SK-N-SH (cell line): ENCODE measurements at regions not wholly inside any gene's neighbourhood (a gene's known extent, or its start where the extent isn't known, plus 50 kb on each side); places are given as distances from the start of the nearest gene placed in this dataset.

ENCODE experiments used
- CTCF ChIA-PET: fragments of 300-600, 350-600 bp; formaldehyde crosslinking; extraction: SDS; loops from one replicate; lab custom pipeline; 2021; lab: Yijun Ruan, JAX
- POLR2A ChIA-PET: fragments of 350-600 bp; sonication (Branson Sonifier 250); formaldehyde crosslinking; extraction: SDS; loops from one replicate; lab custom pipeline; 2020; ENCODE audit warnings: antibody characterized with exemption, inconsistent platforms; lab: Yijun Ruan, JAX
- DNase-seq: peaks from one replicate; pipeline ENCODE4 v3.0.0; 2012
- H2AFZ ChIP-seq: fragments of 200-600 bp; sonication (generic); 2 replicates; pipeline ENCODE4 v1.8.1; 2016; ENCODE audit warnings: antibody characterized with exemption, mild to moderate bottlenecking, low read depth
- H3F3A ChIP-seq: fragments of 200-600 bp; sonication (generic); replicated peaks from 2 replicates; pipeline ENCODE3; 2016; ENCODE audit warnings: antibody characterized with exemption, mild to moderate bottlenecking; ENCODE audit not compliant: insufficient read depth
- H3K27ac ChIP-seq, 2 experiments: fragments of 200-500 bp in 1 of 2; fragments of 200-600 bp in 1 of 2; sonication (Bioruptor generic) in 1 of 2; sonication (generic), shearing (Covaris generic) in 1 of 2; 2 replicates each; pipeline versions ENCODE4 v1.5.1 to v1.6.1; 2014 to 2016; ENCODE audit warnings: low read depth in 2 of 2, inconsistent platforms in 1 of 2, low read length in 1 of 2, mild to moderate bottlenecking in 1 of 2, mixed read lengths in 1 of 2
- H3K27me3 ChIP-seq: fragments of 200-600 bp; sonication (generic), shearing (Covaris generic); 2 replicates; pipeline ENCODE4 v1.6.1; 2016; ENCODE audit warnings: mixed run types; ENCODE audit not compliant: insufficient read depth
- H3K36me3 ChIP-seq, 2 experiments: fragments of 200-500 bp in 1 of 2; fragments of 200-600 bp in 1 of 2; sonication (Bioruptor generic) in 1 of 2; sonication (generic) in 1 of 2; replicated peaks in 1 of 2; 2 replicates each; pipeline versions ENCODE3 to v1.5.1; 2014 to 2016; ENCODE audit warnings: low read length in 1 of 2, mild to moderate bottlenecking in 1 of 2; ENCODE audit not compliant: insufficient read depth in 2 of 2, control insufficient read depth in 1 of 2
- H3K4me1 ChIP-seq, 2 experiments: fragments of 200-500 bp in 1 of 2; fragments of 200-600 bp in 1 of 2; sonication (Bioruptor generic) in 1 of 2; sonication (generic), shearing (Covaris generic) in 1 of 2; 2 replicates each; pipeline versions ENCODE4 v1.5.1 to v1.6.1; 2014 to 2016; ENCODE audit warnings: low read depth in 1 of 2, low read length in 1 of 2, mixed run types in 1 of 2; ENCODE audit not compliant: insufficient read depth in 2 of 2, control insufficient read depth in 1 of 2
- H3K4me2 ChIP-seq: fragments of 200-600 bp; sonication (generic), shearing (Covaris generic); 2 replicates; pipeline ENCODE4 v1.6.1; 2017; ENCODE audit warnings: mixed run types
- H3K4me3 ChIP-seq, 2 experiments: fragments of 200-500 bp in 1 of 2; fragments of 200-600 bp in 1 of 2; sonication (Bioruptor generic) in 1 of 2; sonication (generic), shearing (Covaris generic) in 1 of 2; 2 replicates each; pipeline versions ENCODE4 v1.5.1 to v1.8.1; 2014 to 2016; ENCODE audit warnings: low read depth in 2 of 2, inconsistent platforms in 1 of 2, low read length in 1 of 2, mild to moderate bottlenecking in 1 of 2, mixed read lengths in 1 of 2, moderate library complexity in 1 of 2
- H3K79me2 ChIP-seq: fragments of 200-600 bp; sonication (generic); 2 replicates; pipeline ENCODE4 v1.8.1; 2017; ENCODE audit warnings: mild to moderate bottlenecking; ENCODE audit not compliant: insufficient read depth
- H3K9ac ChIP-seq: fragments of 200-600 bp; sonication (generic); 2 replicates; pipeline ENCODE4 v1.6.1; 2017; ENCODE audit warnings: mixed run types
- H3K9me2 ChIP-seq: fragments of 200-600 bp; sonication (generic); 2 replicates; pipeline ENCODE4 v1.6.1; 2017; ENCODE audit warnings: mixed run types
- H3K9me3 ChIP-seq: fragments of 200-600 bp; sonication (generic); 2 replicates; pipeline ENCODE4 v1.6.1; 2017; ENCODE audit warnings: mixed run types, mild to moderate bottlenecking, moderate library complexity
- H4K20me1 ChIP-seq: fragments of 200-600 bp; sonication (generic); 2 replicates; pipeline ENCODE4 v1.6.1; 2017; ENCODE audit warnings: mild to moderate bottlenecking, mixed run types; ENCODE audit not compliant: insufficient read depth
- FOXJ3 ChIP-seq: sonication (generic); formaldehyde crosslinking; IDR thresholded peaks from 2 replicates; pipeline ENCODE4 v1.5.1; 2020; ENCODE audit warnings: mild to moderate bottlenecking, missing genetic modification reagents
- GATA2 ChIP-seq: sonication (generic); formaldehyde crosslinking; IDR thresholded peaks from 2 replicates; pipeline ENCODE4 v1.5.0; 2020; ENCODE audit warnings: mild to moderate bottlenecking, missing genetic modification reagents
- NRF1 ChIP-seq: IDR thresholded peaks from 2 replicates; pipeline ENCODE4 v1.6.1; 2012; ENCODE audit warnings: low read depth, mild to moderate bottlenecking, low read length
- RAD21 ChIP-seq: IDR thresholded peaks from 2 replicates; pipeline ENCODE4 v1.6.1; 2012; ENCODE audit warnings: mild to moderate bottlenecking, low read length
- SMC3 ChIP-seq: IDR thresholded peaks from 2 replicates; pipeline ENCODE4 v1.6.1; 2012; ENCODE audit warnings: low read depth, low read length, improper control_type of control experiment
- TAF1 ChIP-seq: IDR thresholded peaks from 2 replicates; pipeline ENCODE4 v1.6.1; 2012; ENCODE audit warnings: low read depth, mild to moderate bottlenecking, low read length, moderate library complexity, borderline replicate concordance
- WGBS: methylation state at CpG from one replicate; pipeline ENCODE4 v1.1.6; 2017; ENCODE audit warnings: low lambda C conversion rate; 5-methylcytosine and 5-hydroxymethylcytosine counted together
- TF ChIP-seq, protein P1 (sequence below): IDR thresholded peaks from 2 replicates; pipeline ENCODE4 v1.4.0; 2012; ENCODE audit warnings: low read depth, borderline replicate concordance
- TF ChIP-seq, protein P2 (sequence below): fragments of 200-600 bp; sonication (generic); IDR thresholded peaks from 2 replicates; pipeline ENCODE4 v1.6.1; 2017; ENCODE audit warnings: antibody characterized with exemption, mild to moderate bottlenecking, moderate library complexity

DNA sequence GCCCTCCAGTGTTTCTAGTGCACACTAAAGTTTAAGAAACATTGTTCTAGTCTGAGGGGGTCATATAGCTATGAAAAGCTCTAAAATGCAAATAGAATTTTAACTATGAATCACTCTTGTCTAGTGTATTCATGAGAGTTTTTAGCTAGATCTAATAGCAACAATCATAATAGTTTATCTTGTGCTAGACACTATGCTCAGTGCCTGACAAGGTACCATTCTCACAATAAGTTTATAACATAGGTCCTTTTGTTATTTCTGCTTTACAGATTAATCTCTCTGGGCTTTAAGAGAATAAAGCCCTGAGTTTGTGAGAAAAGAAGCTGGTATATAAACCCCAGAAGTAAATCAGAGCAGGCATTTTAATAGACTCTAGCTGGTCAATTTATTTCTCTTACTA lies 2120.7 kb downstream of the MAT2B start (continued):
- TF ChIP-seq GATA2 (CRISPR knock-in tag) (no peak), FOXJ3 (CRISPR knock-in tag) (no peak), TAF1 (no peak)

DNA sequence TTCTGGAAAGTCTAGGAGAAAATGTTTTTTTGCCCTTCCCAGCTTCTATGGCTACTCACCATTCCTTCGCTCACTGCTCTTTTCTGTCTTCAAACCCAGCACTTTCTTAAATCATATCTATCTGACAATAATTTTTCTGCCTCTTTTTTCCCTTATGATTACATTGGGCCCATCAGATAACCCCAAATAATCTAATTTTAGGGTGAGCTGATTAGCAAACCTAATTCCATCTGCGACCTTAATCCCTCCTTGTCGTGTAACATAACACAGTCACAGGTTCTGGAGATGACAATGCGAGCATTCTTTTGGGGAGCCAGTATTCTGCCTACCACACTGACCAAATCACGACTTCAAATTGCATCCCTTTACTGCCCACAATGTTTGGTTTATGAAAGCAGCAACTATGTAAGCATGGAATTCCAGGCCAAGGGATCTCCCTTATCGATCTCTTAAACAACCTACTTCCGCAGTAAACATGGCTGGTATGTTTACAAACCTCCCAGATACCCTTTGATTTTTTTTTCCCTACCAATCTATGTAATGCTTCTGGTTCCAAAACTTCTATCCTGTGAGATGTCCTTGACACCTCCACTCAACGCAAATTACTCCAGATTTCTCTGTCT lies 2122.2 kb downstream of the MAT2B start:
- Histone ChIP-seq H3K27me3 (no peaks in the 10 kb centered on the region), H2AFZ (no peak overlapping the region), H3K9me2 (no peaks in the 10 kb centered on the region), H3K27ac (no peak overlapping the region), H3F3A (no peaks in the 10 kb centered on the region), H3K9me3 (no peaks in the 10 kb centered on the region), H3K9ac (no peak overlapping the region), H3K36me3 (no peaks in the 10 kb centered on the region), H4K20me1 (no peaks in the 10 kb centered on the region), H3K79me2 (no peaks in the 10 kb centered on the region), H3K4me3 (no peak overlapping the region), H3K4me2 (no peak overlapping the region), H3K4me1 (no peaks in the 10 kb centered on the region; a peak in 1 of 4 replicates)
- no peak for TF ChIP-seq NRF1
- TF ChIP-seq GATA2 (CRISPR knock-in tag): peak; percentile 55
- 34% methylated on average over 8 of the region's 8 CpGs for WGBS
- ChIA-PET CTCF (interaction anchor here (3.7 kb wide), 1 partner anchor 1423 kb away, joined by 28 read pairs; no protein-coding TSS in a partner anchor), POLR2A (no interaction called here)
- DNase-seq: no peak

DNA sequence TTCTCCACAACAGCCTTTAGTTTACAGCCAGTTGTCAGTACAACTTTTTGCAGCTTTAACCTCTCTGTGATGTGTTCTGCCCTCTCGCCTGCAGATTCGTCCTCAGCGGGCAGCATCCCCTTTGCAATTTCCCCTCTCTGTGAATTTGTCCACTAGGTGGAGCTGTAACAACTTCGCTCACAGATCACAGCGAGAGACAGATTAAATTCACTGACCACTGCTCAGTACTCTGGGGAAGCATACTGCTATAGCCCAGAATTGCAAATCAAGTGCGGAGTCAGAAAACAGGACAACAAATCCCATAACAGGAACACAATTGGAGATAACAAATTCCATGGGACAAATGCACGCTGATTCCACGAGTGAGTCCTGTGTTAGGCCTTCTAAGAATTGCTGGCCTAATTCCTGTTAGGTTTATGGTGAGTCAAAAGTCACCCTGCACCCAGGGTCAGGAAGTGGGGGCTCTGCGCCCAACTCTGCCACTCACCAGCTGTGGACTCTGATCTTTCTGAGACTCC lies 2124.9 kb downstream of the MAT2B start:
- WGBS: 9% methylated on average over 6 of the region's 9 CpGs
- CTCF ChIA-PET: interaction anchor here (0.6 to 3.7 kb wide), 29 partner anchors 8 to 1937 kb away, joined by 3 to 28 read pairs (median 4); no protein-coding TSS in a partner anchor

More for the DNA sequence above, 2124.9 kb downstream of the MAT2B start:
- no peaks in the 10 kb centered on the region for H3K9me3 ChIP-seq
- TF ChIP-seq, protein P1, sequence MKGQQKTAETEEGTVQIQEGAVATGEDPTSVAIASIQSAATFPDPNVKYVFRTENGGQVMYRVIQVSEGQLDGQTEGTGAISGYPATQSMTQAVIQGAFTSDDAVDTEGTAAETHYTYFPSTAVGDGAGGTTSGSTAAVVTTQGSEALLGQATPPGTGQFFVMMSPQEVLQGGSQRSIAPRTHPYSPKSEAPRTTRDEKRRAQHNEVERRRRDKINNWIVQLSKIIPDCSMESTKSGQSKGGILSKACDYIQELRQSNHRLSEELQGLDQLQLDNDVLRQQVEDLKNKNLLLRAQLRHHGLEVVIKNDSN: no peak
- TF ChIP-seq, protein P2, sequence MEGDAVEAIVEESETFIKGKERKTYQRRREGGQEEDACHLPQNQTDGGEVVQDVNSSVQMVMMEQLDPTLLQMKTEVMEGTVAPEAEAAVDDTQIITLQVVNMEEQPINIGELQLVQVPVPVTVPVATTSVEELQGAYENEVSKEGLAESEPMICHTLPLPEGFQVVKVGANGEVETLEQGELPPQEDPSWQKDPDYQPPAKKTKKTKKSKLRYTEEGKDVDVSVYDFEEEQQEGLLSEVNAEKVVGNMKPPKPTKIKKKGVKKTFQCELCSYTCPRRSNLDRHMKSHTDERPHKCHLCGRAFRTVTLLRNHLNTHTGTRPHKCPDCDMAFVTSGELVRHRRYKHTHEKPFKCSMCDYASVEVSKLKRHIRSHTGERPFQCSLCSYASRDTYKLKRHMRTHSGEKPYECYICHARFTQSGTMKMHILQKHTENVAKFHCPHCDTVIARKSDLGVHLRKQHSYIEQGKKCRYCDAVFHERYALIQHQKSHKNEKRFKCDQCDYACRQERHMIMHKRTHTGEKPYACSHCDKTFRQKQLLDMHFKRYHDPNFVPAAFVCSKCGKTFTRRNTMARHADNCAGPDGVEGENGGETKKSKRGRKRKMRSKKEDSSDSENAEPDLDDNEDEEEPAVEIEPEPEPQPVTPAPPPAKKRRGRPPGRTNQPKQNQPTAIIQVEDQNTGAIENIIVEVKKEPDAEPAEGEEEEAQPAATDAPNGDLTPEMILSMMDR: peak; percentile 72
- TF ChIP-seq RAD21 (peak; percentile 89), SMC3 (peak; percentile 65), GATA2 (CRISPR knock-in tag) (0 out of 2 replicates have a peak, but pooled peaks have one; percentile 4)
- no peaks in the 10 kb centered on the region for H3K27me3 ChIP-seq
- H2AFZ ChIP-seq: no peak overlapping the region
- H3K36me3 ChIP-seq: no peaks in the 10 kb centered on the region
- POLR2A ChIA-PET: no interaction called here
- no peaks in the 10 kb centered on the region for H3F3A ChIP-seq
- H3K4me1 ChIP-seq: no peaks in the 10 kb centered on the region; a peak in 1 of 4 replicates
- H3K4me2 ChIP-seq: no peak overlapping the region
- no peaks in the 10 kb centered on the region for H3K79me2 ChIP-seq
- peak overlapping the region in 1 of 2 experiments; percentile 43; a peak in 1 of 4 replicates for H3K4me3 ChIP-seq
- no peaks in the 10 kb centered on the region for H4K20me1 ChIP-seq
- H3K27ac ChIP-seq: no peak overlapping the region
- peak; percentile 69 for DNase-seq
- H3K9ac ChIP-seq: no peak overlapping the region
- H3K9me2 ChIP-seq: no peaks in the 10 kb centered on the region
